Naive thymus-derived CD4-positive, alpha-beta T cell (primary cell): ENCODE measurements at regions not wholly inside any gene's neighbourhood (a gene's known extent, or its start where the extent isn't known, plus 50 kb on each side); places are given as distances from the start of the nearest gene placed in this dataset.

Experiments used
- ATAC-seq: fragments of 150-1000 bp; cut with Tn5 transposase; 2 replicates; pipeline ENCODE4 v1.10.0; 2021; ENCODE audit warnings: mild to moderate bottlenecking, moderate library complexity
- CTCF ChIA-PET: fragments of 350-600 bp; sonication (Branson Sonifier 250); formaldehyde crosslinking; loops from one replicate; lab custom pipeline; 2021; ENCODE audit warnings: antibody characterized with exemption; lab: Charles Lee
- POLR2A ChIA-PET: fragments of 350-600 bp; sonication (Branson Sonifier 250); formaldehyde crosslinking; loops from one replicate; lab custom pipeline; 2021; ENCODE audit warnings: antibody characterized with exemption, inconsistent platforms; lab: Charles Lee
- DNase-seq, 9 donors: peaks; one replicate each; pipeline versions ENCODE4 v3.0.0 to v3.0.0-alpha.2; 2020 to 2022; ENCODE audit warnings: mixed read lengths in 1 of 9
- H3K27ac ChIP-seq: one replicate; pipeline ENCODE4 v1.7.0; 2013; ENCODE audit warnings: mild to moderate bottlenecking, low read depth, low read length, moderate library complexity
- H3K27me3 ChIP-seq, 2 donors: one replicate each; pipeline ENCODE4 v1.7.0; 2013; ENCODE audit warnings: low read length in 2 of 2, mild to moderate bottlenecking in 2 of 2, moderate library complexity in 2 of 2; ENCODE audit not compliant: control insufficient read depth in 2 of 2, insufficient read depth in 2 of 2
- H3K36me3 ChIP-seq, 3 experiments: 1 replicate in 2 of 3; 2 replicates in 1 of 3; pipeline ENCODE4 v1.7.0; 2013; ENCODE audit warnings: low read length in 3 of 3, mild to moderate bottlenecking in 3 of 3, moderate library complexity in 1 of 3; ENCODE audit not compliant: insufficient read depth in 3 of 3, control insufficient read depth in 2 of 3
- H3K4me1 ChIP-seq, 2 donors: one replicate each; pipeline ENCODE4 v1.7.0; 2013; ENCODE audit warnings: low read length in 2 of 2, mild to moderate bottlenecking in 2 of 2, moderate library complexity in 1 of 2; ENCODE audit not compliant: control insufficient read depth in 2 of 2, insufficient read depth in 2 of 2
- H3K4me3 ChIP-seq: 2 replicates; pipeline ENCODE4 v1.7.0; 2013; ENCODE audit warnings: mild to moderate bottlenecking, low read length
- H3K9me3 ChIP-seq, 3 experiments: 1 replicate in 2 of 3; 2 replicates in 1 of 3; pipeline ENCODE4 v1.7.0; 2013; ENCODE audit warnings: low read length in 3 of 3; ENCODE audit not compliant: control insufficient read depth in 2 of 3
- H3K27ac Mint-ChIP-seq, 9 donors: one replicate each; pipeline ENCODE4 v1.8.0; 2020 to 2022; ENCODE audit warnings: mixed read lengths in 9 of 9, mild to moderate bottlenecking in 8 of 9, moderate library complexity in 5 of 9, inconsistent platforms in 2 of 9
- H3K27me3 Mint-ChIP-seq, 5 donors: one replicate each; pipeline ENCODE4 v1.8.0; 2021 to 2022; ENCODE audit warnings: mixed read lengths in 5 of 5, mild to moderate bottlenecking in 1 of 5
- H3K36me3 Mint-ChIP-seq, 5 donors: one replicate each; pipeline ENCODE4 v1.8.0; 2020 to 2022; ENCODE audit warnings: mixed read lengths in 5 of 5, mild to moderate bottlenecking in 3 of 5, inconsistent platforms in 1 of 5
- H3K4me1 Mint-ChIP-seq, 7 donors: one replicate each; pipeline ENCODE4 v1.8.0; 2020 to 2022; ENCODE audit warnings: mixed read lengths in 7 of 7, mild to moderate bottlenecking in 3 of 7, inconsistent platforms in 1 of 7
- H3K4me3 Mint-ChIP-seq, 10 donors: one replicate each; pipeline ENCODE4 v1.8.0; 2020 to 2022; ENCODE audit warnings: mild to moderate bottlenecking in 10 of 10, mixed read lengths in 10 of 10, moderate library complexity in 6 of 10, inconsistent platforms in 2 of 10
- H3K9me3 Mint-ChIP-seq, 11 donors: one replicate each; pipeline ENCODE4 v1.8.0; 2020 to 2022; ENCODE audit warnings: mixed read lengths in 11 of 11, mild to moderate bottlenecking in 4 of 11, inconsistent platforms in 1 of 11, moderate library complexity in 1 of 11
- intact Hi-C, 2 donors: fragments of 100-400 bp; cut with micrococcal nuclease; formaldehyde crosslinking; loops; one replicate each; pipeline ENCODE4 v1.15.1; 2023

GRCh38 chr14:26925876-26926584, 328.2 kb upstream of the NOVA1 start:
- no peaks in the 10 kb centered on the region for H3K27me3 Mint-ChIP-seq

DNA sequence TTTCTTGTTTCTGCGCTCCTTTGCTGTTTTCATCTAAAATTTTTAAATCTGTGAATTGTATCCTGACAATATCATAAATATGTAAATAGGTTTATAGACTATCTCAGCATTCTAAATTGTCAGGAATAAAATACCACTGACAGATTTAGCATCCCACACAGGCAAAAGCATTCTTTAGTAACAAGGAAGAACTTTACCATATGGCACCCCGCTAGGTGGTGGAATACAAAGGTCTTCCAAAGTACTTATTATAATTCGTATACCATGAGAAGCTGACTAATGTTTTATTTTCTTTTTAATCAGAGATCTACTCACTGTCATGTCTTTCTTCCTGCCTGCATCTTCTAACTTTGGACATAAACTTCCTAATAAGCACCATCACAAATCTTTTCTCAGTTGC, 328.8 kb upstream of the NOVA1 start:
- no peaks in the 10 kb centered on the region for H3K4me1 Mint-ChIP-seq
- no peak for ATAC-seq
- Histone ChIP-seq H3K9me3 (no peaks in the 10 kb centered on the region), H3K4me3 (no peak overlapping the region), H3K27me3 (no peaks in the 10 kb centered on the region), H3K4me1 (no peaks in the 10 kb centered on the region), H3K36me3 (no peaks in the 10 kb centered on the region), H3K27ac (no peak overlapping the region)
- no peaks in the 10 kb centered on the region for H3K27me3 Mint-ChIP-seq
- no peak overlapping the region for H3K27ac Mint-ChIP-seq
- CTCF ChIA-PET = no interaction called here
- no peak overlapping the region for H3K4me3 Mint-ChIP-seq
- intact Hi-C loops = no loop called here
- peaks cover 0 to 5% (median 0%) of the 10 kb centered on the region in 5 donors for H3K36me3 Mint-ChIP-seq
- POLR2A ChIA-PET = no interaction called here
- H3K9me3 Mint-ChIP-seq = peaks cover 2 to 16% (median 5%) of the 10 kb centered on the region in 11 donors
- no peak for DNase-seq

More at GRCh38 chr14:26925876-26926584, 328.2 kb upstream of the NOVA1 start:
- DNase-seq (no peak), ATAC-seq (no peak)
- Mint-ChIP-seq H3K36me3 (peaks cover 0 to 7% (median 0%) of the 10 kb centered on the region in 5 donors), H3K4me3 (no peak overlapping the region), H3K9me3 (peaks cover 1 to 20% (median 8%) of the 10 kb centered on the region in 11 donors), H3K4me1 (no peaks in the 10 kb centered on the region), H3K27ac (no peak overlapping the region)
- no peak overlapping the region for H3K27ac ChIP-seq
- no peaks in the 10 kb centered on the region for H3K27me3 ChIP-seq
- no peaks in the 10 kb centered on the region for H3K36me3 ChIP-seq
- no peak overlapping the region for H3K4me3 ChIP-seq
- H3K9me3 ChIP-seq = no peaks in the 10 kb centered on the region
- no peaks in the 10 kb centered on the region for H3K4me1 ChIP-seq
- ChIA-PET POLR2A (no interaction called here), CTCF (no interaction called here)
- intact Hi-C loops = no loop called here

DNA sequence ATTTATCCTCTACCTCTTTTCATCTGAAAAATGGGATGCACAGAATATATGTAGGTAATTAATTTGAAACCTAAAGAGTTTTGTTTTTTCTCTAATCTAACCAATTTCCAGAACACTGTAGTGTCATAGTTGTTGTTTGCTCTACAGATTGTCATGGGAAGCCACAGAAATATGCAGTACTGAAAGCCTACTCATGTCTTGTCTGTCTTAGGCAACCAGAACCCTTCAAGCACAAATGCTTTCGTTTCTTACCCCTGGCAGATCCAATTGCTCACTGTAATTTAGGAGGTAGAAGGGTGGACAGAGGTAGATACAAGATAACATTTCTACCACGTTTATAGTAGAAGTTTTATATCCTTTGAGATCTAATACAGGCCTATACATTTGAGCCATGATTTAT, 330.2 kb upstream of the NOVA1 start:
- ChIA-PET CTCF (no interaction called here), POLR2A (no interaction called here)
- Histone ChIP-seq H3K27ac (no peak overlapping the region), H3K27me3 (no peaks in the 10 kb centered on the region), H3K4me3 (no peak overlapping the region), H3K9me3 (no peaks in the 10 kb centered on the region), H3K4me1 (no peaks in the 10 kb centered on the region), H3K36me3 (no peaks in the 10 kb centered on the region)
- H3K4me3 Mint-ChIP-seq = no peak overlapping the region
- H3K9me3 Mint-ChIP-seq = peaks cover 0 to 23% (median 9%) of the 10 kb centered on the region in 11 donors
- H3K36me3 Mint-ChIP-seq = peaks cover 0 to 3% (median 0%) of the 10 kb centered on the region in 5 donors
- intact Hi-C loops = no loop called here
- no peak overlapping the region for H3K27ac Mint-ChIP-seq
- no peak for DNase-seq
- no peaks in the 10 kb centered on the region for H3K27me3 Mint-ChIP-seq
- H3K4me1 Mint-ChIP-seq = no peaks in the 10 kb centered on the region
- ATAC-seq = no peak

GRCh38 chr14:26929361-26929760, 331.5 kb upstream of the NOVA1 start:
- H3K27ac Mint-ChIP-seq = no peak overlapping the region
- Histone ChIP-seq H3K27ac (no peak overlapping the region), H3K9me3 (no peaks in the 10 kb centered on the region), H3K36me3 (no peaks in the 10 kb centered on the region), H3K4me1 (no peaks in the 10 kb centered on the region), H3K4me3 (no peak overlapping the region), H3K27me3 (no peaks in the 10 kb centered on the region)
- no peak overlapping the region for H3K4me3 Mint-ChIP-seq
- POLR2A ChIA-PET = no interaction called here
- DNase-seq = no peak
- no peak for ATAC-seq
- H3K4me1 Mint-ChIP-seq = no peaks in the 10 kb centered on the region
- CTCF ChIA-PET = no interaction called here
- H3K9me3 Mint-ChIP-seq = peaks cover 0 to 29% (median 9%) of the 10 kb centered on the region in 11 donors
- no peaks in the 10 kb centered on the region for H3K27me3 Mint-ChIP-seq
- H3K36me3 Mint-ChIP-seq = peaks cover 0 to 3% (median 0%) of the 10 kb centered on the region in 5 donors
- intact Hi-C loops = no loop called here

- H3K9me3 Mint-ChIP-seq = peaks cover 0 to 35% (median 12%) of the 10 kb centered on the region in 11 donors
- no peak overlapping the region for H3K27ac Mint-ChIP-seq
- no peaks in the 10 kb centered on the region for H3K4me1 Mint-ChIP-seq
- H3K4me3 ChIP-seq = no peak overlapping the region
- H3K4me1 ChIP-seq = no peaks in the 10 kb centered on the region
- no peaks in the 10 kb centered on the region for H3K27me3 ChIP-seq
- H3K27ac ChIP-seq = no peak overlapping the region
- DNase-seq (no peak), ATAC-seq (no peak)
- H3K27me3 Mint-ChIP-seq = no peaks in the 10 kb centered on the region
- no peaks in the 10 kb centered on the region for H3K9me3 ChIP-seq
- no peaks in the 10 kb centered on the region for H3K36me3 ChIP-seq
- ChIA-PET POLR2A (no interaction called here), CTCF (no interaction called here)
- intact Hi-C loops = no loop called here
- peaks cover 0 to 3% (median 0%) of the 10 kb centered on the region in 5 donors for H3K36me3 Mint-ChIP-seq
- H3K4me3 Mint-ChIP-seq = no peak overlapping the region
Observed at GRCh38 chr14:26930576-26930975, 332.7 kb upstream of the NOVA1 start.

DNA sequence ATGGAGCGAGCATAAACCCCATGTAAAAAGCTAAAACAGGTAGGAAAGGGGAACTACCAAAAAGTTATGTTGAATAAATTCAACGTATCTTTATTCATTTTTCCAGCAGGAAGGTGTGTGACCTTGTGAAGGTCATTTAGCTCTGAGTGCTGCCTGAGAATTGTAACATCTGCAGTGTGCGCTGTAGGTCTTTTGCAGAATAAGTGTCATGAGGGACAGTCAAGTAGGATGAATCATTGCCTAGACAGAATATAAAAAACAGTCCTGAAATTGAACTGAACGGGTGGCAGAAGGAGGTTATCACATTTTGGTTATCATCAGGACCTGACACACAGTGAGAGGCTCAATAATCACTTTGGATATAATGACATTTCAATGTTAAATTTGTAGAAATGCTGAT, 334.8 kb upstream of the NOVA1 start:
- ATAC-seq (no peak), DNase-seq (no peak)
- POLR2A ChIA-PET = no interaction called here
- Mint-ChIP-seq H3K4me1 (no peaks in the 10 kb centered on the region), H3K9me3 (peaks cover 2 to 36% (median 12%) of the 10 kb centered on the region in 11 donors), H3K36me3 (no peaks in the 10 kb centered on the region), H3K27me3 (no peaks in the 10 kb centered on the region), H3K4me3 (no peak overlapping the region), H3K27ac (no peak overlapping the region)
- H3K4me1 ChIP-seq = no peaks in the 10 kb centered on the region
- no peaks in the 10 kb centered on the region for H3K27me3 ChIP-seq
- no peaks in the 10 kb centered on the region for H3K36me3 ChIP-seq
- H3K4me3 ChIP-seq = no peak overlapping the region
- no peak overlapping the region for H3K27ac ChIP-seq
- CTCF ChIA-PET = no interaction called here
- H3K9me3 ChIP-seq = no peaks in the 10 kb centered on the region
- intact Hi-C loops = no loop called here

- H3K4me3 Mint-ChIP-seq = no peak overlapping the region
- intact Hi-C loops = no loop called here
- CTCF ChIA-PET = no interaction called here
- POLR2A ChIA-PET = no interaction called here
- H3K4me3 ChIP-seq = no peak overlapping the region
- H3K36me3 Mint-ChIP-seq = no peaks in the 10 kb centered on the region
- H3K9me3 Mint-ChIP-seq = peaks cover 2 to 36% (median 12%) of the 10 kb centered on the region in 11 donors
- no peaks in the 10 kb centered on the region for H3K27me3 ChIP-seq
- ATAC-seq (no peak), DNase-seq (no peak)
- no peaks in the 10 kb centered on the region for H3K27me3 Mint-ChIP-seq
- no peaks in the 10 kb centered on the region for H3K4me1 ChIP-seq
- H3K27ac ChIP-seq = no peak overlapping the region
- no peak overlapping the region for H3K27ac Mint-ChIP-seq
- no peaks in the 10 kb centered on the region for H3K4me1 Mint-ChIP-seq
- H3K9me3 ChIP-seq = no peaks in the 10 kb centered on the region
- no peaks in the 10 kb centered on the region for H3K36me3 ChIP-seq
Observed at GRCh38 chr14:26933431-26933830, 335.6 kb upstream of the NOVA1 start.
